BE2C (cell line): ENCODE measurements at regions not wholly inside any gene's neighbourhood (a gene's known extent, or its start where the extent isn't known, plus 50 kb on each side); places are given as distances from the start of the nearest gene placed in this dataset.

Experiments used
- DNase-seq: peaks from one replicate; pipeline ENCODE4 v3.0.0-alpha.2; 2020
- H3K27me3 ChIP-seq: fragments of 250-450 bp; sonication (Bioruptor Pico); 2 replicates; pipeline ENCODE4 v1.5.1; 2020; ENCODE audit warnings: mild to moderate bottlenecking
- H3K36me3 ChIP-seq: fragments of 250-450 bp; sonication (Bioruptor Pico); 2 replicates; pipeline ENCODE4 v1.5.1; 2020; ENCODE audit warnings: mild to moderate bottlenecking
- H3K4me1 ChIP-seq: fragments of 250-450 bp; sonication (Bioruptor Pico); 2 replicates; pipeline ENCODE4 v1.5.1; 2020
- H3K4me3 ChIP-seq: 2 replicates; pipeline ENCODE4 v1.5.1; 2011; ENCODE audit warnings: low read depth, low read length
- H3K9me3 ChIP-seq: fragments of 250-450 bp; sonication (Bioruptor Pico); 2 replicates; pipeline ENCODE4 v1.5.1; 2020
- TF ChIP-seq, protein P1 (sequence below): IDR thresholded peaks from 2 replicates; pipeline ENCODE4 v1.5.1; 2012; ENCODE audit warnings: mild to moderate bottlenecking, low read depth, low read length

DNA sequence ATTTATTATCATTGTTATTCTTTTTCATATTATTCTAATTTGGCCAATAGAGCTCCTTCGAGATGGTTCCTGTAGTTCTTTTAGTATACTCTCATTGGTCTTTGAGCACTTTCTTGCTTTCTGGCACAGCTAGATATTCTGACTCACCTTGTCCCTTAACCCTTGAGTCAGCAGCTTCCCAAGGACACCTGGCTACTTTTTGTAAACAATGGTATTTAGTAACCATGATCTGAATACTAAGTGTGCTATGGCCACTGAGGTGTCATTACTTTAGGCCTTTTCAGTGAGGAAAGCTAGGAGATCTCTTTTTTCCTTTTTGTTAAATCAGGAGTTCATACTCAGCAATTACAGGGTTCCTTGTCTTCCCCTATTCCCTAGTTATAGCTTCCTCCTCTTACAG is 126.5 kb upstream of the CITED2 start:
- TF ChIP-seq, protein P1, sequence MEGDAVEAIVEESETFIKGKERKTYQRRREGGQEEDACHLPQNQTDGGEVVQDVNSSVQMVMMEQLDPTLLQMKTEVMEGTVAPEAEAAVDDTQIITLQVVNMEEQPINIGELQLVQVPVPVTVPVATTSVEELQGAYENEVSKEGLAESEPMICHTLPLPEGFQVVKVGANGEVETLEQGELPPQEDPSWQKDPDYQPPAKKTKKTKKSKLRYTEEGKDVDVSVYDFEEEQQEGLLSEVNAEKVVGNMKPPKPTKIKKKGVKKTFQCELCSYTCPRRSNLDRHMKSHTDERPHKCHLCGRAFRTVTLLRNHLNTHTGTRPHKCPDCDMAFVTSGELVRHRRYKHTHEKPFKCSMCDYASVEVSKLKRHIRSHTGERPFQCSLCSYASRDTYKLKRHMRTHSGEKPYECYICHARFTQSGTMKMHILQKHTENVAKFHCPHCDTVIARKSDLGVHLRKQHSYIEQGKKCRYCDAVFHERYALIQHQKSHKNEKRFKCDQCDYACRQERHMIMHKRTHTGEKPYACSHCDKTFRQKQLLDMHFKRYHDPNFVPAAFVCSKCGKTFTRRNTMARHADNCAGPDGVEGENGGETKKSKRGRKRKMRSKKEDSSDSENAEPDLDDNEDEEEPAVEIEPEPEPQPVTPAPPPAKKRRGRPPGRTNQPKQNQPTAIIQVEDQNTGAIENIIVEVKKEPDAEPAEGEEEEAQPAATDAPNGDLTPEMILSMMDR: no peak
- no peak overlapping the region for H3K4me3 ChIP-seq
- H3K36me3 ChIP-seq: no peaks in the 10 kb centered on the region
- no peaks in the 10 kb centered on the region for H3K27me3 ChIP-seq
- no peaks in the 10 kb centered on the region for H3K4me1 ChIP-seq
- DNase-seq: no peak
- H3K9me3 ChIP-seq: no peaks in the 10 kb centered on the region

DNA sequence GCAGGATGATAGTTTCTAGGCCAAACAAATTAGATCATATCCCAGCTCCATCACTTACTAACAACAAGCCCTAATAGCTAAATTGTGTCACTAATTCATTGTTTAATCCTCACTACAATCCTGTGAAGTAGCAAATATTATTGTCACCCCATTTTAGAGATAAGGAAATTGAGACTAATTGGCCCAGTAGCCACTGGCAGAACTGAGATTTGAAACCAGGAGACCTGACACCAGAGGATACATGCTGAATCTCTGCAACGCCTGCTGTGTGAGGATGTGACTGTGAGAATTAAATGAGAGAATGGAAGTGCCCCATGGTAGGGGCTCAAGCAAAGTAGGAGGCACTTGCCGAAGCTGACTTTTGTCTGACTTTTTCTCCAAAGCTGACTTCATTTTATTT is 124.3 kb upstream of the CITED2 start:
- Histone ChIP-seq H3K4me3 (no peak overlapping the region), H3K4me1 (no peaks in the 10 kb centered on the region), H3K27me3 (no peaks in the 10 kb centered on the region), H3K36me3 (no peaks in the 10 kb centered on the region), H3K9me3 (no peaks in the 10 kb centered on the region)
- DNase-seq: no peak
- TF ChIP-seq, protein P1: no peak

DNA sequence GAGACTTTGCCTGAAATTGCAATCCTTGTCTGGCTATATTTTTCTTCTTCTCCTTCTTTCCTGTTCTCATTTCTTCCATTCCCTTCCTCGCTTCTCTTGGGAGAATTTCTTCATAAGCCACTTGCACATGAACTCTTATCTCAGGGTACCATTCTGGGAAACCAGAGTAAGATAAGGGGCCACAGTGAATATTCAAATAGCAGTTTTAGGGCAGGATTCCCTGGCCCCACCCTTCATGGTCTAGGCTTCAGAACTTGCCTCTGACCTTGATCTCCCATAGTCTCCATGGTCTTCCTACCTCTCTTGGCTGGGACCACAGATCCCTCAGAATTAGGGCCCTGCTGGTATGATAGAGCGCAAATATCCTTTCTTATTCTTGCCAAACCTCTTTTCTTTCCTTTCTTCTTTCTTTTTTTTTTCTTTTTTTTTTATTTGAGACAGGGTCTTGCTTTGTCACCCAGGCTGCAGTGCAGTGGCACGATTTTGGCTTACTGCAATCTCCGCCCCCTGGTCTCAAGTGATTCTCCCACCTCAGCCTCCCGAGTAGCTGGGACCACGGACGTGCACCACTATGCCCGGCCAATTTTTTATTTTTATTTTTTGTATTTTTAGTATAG is 123.0 kb upstream of the CITED2 start:
- DNase-seq: no peak
- Histone ChIP-seq H3K9me3 (no peaks in the 10 kb centered on the region), H3K36me3 (no peaks in the 10 kb centered on the region), H3K27me3 (no peaks in the 10 kb centered on the region), H3K4me3 (no peak overlapping the region), H3K4me1 (no peaks in the 10 kb centered on the region)
- TF ChIP-seq, protein P1: no peak

DNA sequence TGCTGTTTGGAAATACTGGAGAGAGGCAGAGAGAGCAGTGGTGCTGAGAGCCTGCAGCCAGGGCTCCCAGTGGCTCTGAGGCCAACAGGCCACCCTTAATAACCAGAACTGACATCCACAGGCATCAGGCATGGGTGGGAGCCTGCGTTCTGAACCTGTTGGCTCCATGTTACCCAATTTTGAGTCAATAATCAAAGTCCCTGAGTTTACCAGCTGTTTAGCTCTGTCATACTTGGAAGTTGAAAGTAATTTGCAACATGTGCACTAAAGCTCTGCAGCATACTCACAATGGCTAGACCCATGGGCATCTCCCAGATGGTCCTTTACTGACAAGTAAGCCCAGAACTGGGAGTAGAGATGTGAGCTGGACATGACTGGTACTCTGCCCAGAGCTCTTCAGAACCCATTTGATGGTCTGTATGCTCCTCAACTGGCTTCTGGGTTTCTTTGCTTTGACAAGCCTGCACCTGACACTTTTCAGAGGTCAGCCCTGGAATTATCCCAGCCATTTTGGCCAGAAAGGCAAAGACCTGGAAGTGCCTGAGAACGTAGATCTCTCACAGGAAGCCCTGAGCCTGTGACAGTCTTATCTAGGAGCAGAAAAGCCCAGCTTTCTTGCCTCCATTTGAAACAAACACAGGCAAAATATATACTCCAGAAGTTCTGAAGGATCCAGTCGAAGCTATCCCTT is 122.4 kb upstream of the CITED2 start:
- no peaks in the 10 kb centered on the region for H3K4me1 ChIP-seq
- H3K9me3 ChIP-seq: no peaks in the 10 kb centered on the region
- DNase-seq: no peak
- no peaks in the 10 kb centered on the region for H3K36me3 ChIP-seq
- TF ChIP-seq, protein P1: no peak
- H3K4me3 ChIP-seq: no peak overlapping the region
- H3K27me3 ChIP-seq: no peaks in the 10 kb centered on the region

DNA sequence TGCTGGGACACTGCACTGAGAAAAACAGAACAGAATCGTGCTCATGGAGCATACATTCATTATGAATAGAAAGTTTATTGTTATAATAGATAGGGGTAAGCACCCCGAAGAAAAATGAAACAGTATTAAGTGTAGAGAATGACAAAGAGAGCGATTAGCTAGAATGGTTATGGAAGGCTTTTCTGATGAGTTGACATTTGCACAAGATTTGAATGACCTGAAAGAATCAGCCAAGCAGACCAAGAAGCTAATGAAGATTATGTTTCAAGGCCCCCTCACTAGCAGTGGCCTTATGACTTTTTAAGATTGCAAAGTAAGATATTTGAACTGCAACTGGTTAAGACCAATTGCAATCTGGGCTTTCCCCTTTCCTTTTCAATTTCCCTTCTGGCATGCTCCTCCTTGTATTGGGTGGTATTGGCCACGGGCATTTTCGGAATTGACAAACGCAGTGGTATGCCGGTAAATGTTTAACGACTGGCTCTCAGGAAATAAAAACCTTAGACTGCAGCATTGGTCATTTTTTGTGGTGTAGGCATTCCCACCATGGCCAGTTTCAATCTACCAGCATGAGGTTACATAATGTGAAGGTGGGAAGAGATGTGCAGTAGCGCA is 120.0 kb upstream of the CITED2 start:
- TF ChIP-seq, protein P1: no peak
- Histone ChIP-seq H3K9me3 (no peaks in the 10 kb centered on the region), H3K4me3 (no peak overlapping the region), H3K4me1 (no peaks in the 10 kb centered on the region), H3K27me3 (no peaks in the 10 kb centered on the region), H3K36me3 (no peaks in the 10 kb centered on the region)
- DNase-seq: no peak

DNA sequence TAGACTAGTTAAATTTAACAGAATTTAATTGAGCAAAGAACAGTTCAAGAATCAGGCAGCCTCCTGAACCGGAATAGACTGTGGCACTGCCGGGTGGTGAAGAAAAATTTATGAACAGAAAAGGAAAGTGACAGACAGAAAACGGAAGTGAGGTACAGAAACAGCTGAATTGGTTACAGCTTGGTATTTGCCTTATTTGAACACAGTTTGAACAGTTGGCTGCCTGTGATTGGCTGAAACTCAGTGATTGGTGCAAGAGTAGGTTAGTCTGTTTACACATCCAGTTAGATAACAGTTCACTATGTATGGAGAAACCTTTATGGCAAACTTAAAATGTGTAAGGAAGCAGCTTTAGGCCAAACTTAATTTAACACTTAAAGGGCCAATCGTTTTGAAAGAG is 116.0 kb upstream of the CITED2 start:
- TF ChIP-seq, protein P1: no peak
- no peak for DNase-seq
- no peaks in the 10 kb centered on the region for H3K27me3 ChIP-seq
- H3K9me3 ChIP-seq: no peaks in the 10 kb centered on the region
- H3K4me1 ChIP-seq: no peaks in the 10 kb centered on the region
- H3K36me3 ChIP-seq: no peaks in the 10 kb centered on the region
- no peak overlapping the region for H3K4me3 ChIP-seq
